ENCODE measurements at regions not wholly inside any gene's neighbourhood (a gene's known extent, or its start where the extent isn't known, plus 50 kb on each side); places are given as distances from the start of the nearest gene placed in this dataset.

DNA sequence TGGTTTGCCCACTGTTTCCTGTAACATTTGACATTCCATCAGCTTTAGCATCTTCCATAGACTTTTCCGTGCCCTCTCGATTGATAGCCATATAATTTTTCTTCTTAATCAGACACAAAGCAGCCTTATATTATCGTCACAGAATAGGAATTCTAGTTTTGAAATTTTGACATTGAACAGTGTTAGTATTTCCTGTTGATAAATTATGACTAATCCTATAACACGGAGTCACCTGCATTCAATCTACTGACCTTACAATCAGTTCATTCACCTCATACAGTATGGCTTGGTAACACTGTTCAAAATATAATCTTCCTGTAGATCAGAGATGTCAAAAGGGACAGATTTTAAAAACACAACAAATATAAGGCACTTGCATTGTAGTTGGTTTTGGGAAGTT lies 423.7 kb downstream of the C3orf38 start:
- intact Hi-C loops (cut with DNase I): no loop called here
- no peak overlapping the region for H3K27ac ChIP-seq (ENCODE audit: low read length)
- no peaks in the 10 kb centered on the region for H3K4me1 ChIP-seq (ENCODE audit: control insufficient read depth, insufficient read depth, low read length)
- no peaks in the 10 kb centered on the region for H3K9me3 ChIP-seq (ENCODE audit: control insufficient read depth, low read length)
- H3K4me3 ChIP-seq (ENCODE audit: low read length): no peak overlapping the region
- ATAC-seq: no peak
- WGBS: 68% methylated on average over 4 of the region's 4 CpGs
- H3K27me3 ChIP-seq (ENCODE audit: control insufficient read depth, insufficient read depth): no peaks in the 10 kb centered on the region
- no peak for DNase-seq

DNA sequence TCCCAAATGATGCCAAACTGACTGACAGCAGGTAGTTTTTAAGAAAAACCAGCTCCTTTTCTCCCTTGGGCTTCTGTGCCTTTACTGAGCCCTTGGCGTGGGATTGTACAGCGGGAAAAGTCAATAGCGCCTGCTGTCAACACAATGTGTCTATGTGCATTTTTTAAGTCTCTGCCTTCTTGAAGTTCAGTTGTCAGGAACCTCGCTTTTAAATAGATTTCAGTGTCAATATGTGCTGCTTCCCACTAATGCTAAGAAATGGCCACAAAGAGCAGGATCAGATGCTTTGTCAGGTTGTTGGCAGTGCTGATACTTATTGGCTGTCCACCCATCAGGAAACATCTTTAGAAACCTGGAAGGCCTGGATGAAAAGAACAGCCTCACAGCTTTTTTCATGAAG lies 424.4 kb downstream of the C3orf38 start:
- no peak overlapping the region for H3K27ac ChIP-seq (ENCODE audit: low read length)
- ATAC-seq: no peak
- intact Hi-C loops (cut with DNase I): no loop called here
- H3K27me3 ChIP-seq (ENCODE audit: control insufficient read depth, insufficient read depth): no peaks in the 10 kb centered on the region
- H3K4me3 ChIP-seq (ENCODE audit: low read length): no peak overlapping the region
- 78% methylated on average over 4 of the region's 4 CpGs for WGBS
- no peak for DNase-seq
- no peaks in the 10 kb centered on the region for H3K4me1 ChIP-seq (ENCODE audit: control insufficient read depth, insufficient read depth, low read length)
- no peaks in the 10 kb centered on the region for H3K9me3 ChIP-seq (ENCODE audit: control insufficient read depth, low read length)

DNA sequence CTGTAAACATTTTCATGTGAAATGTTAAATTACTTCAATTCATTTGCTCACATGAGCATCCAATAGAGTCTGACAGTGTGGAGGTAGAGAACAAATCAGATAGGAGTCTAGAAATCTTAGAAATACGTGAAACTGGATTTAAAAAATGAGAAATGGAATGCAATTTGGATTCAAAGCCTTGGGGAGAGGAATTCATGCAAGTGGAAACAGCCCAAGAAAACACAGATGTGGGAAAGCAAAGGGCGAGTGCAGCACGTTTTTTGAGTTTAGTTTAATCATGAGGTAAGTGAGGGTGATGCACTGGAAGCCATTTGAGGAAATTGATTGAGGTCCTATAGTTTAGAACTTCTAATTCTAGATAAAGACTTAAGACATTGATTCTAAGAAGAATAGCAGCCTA lies 434.7 kb downstream of the C3orf38 start:
- Histone ChIP-seq H3K4me1 (ENCODE audit: control insufficient read depth, insufficient read depth, low read length) (no peaks in the 10 kb centered on the region), H3K27ac (ENCODE audit: low read length) (no peak overlapping the region), H3K27me3 (ENCODE audit: control insufficient read depth, insufficient read depth) (no peaks in the 10 kb centered on the region), H3K9me3 (ENCODE audit: control insufficient read depth, low read length) (no peaks in the 10 kb centered on the region), H3K4me3 (ENCODE audit: low read length) (no peak overlapping the region)
- WGBS: 70% methylated on average over 3 of the region's 3 CpGs
- no peak for ATAC-seq
- intact Hi-C loops (cut with DNase I): no loop called here
- DNase-seq: no peak

DNA sequence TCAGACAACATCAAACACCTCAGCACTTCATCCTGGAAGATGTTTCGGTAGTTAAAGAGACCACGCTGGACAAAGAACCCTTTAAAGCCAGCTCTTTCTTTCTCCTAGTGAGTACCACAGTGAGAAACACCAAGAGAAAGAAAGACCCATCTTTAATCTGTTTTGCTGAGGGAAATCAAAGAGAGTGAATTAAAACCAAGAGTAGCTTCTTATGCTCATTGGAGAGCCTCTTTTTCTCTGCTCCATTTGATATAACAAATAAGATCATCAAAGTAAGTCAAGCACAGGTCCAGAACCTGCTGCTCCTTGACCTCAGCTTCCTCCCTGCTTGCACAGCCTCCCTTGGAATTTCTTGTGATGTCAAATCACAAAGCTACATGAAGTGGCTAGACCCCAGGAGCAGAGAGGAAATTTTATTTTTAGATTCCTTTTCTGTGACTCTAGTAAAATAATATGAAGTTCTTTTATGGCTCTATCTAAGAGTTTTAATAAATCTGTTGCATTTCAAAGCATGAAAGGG lies 436.4 kb downstream of the C3orf38 start:
- DNase-seq (no peak), ATAC-seq (no peak)
- no peaks in the 10 kb centered on the region for H3K27me3 ChIP-seq (ENCODE audit: control insufficient read depth, insufficient read depth)
- no peaks in the 10 kb centered on the region for H3K9me3 ChIP-seq (ENCODE audit: control insufficient read depth, low read length)
- no peak overlapping the region for H3K27ac ChIP-seq (ENCODE audit: low read length)
- 92% methylated on average over 2 of the region's 2 CpGs for WGBS
- H3K4me3 ChIP-seq (ENCODE audit: low read length): no peak overlapping the region
- intact Hi-C loops (cut with DNase I): no loop called here
- no peaks in the 10 kb centered on the region for H3K4me1 ChIP-seq (ENCODE audit: control insufficient read depth, insufficient read depth, low read length)

DNA sequence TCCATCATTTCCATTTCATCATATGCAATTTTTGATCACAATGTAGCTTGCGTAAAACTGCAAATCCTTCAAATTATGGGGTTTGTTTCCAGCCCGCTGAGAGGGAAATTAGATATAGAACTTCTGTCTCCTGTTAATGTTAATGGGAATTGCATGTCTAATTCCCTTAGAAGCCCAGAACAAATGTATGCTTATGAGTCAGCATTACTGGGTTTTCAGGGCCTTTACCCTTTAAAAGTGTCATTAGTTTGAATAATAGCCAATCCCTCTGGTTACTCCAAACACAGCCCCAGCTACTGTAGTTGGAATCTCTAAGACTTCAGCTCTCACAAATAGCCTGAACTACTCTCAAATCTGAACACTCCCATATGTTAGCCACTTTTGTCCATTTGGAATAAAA lies 439.4 kb downstream of the C3orf38 start:
- no peak for ATAC-seq
- no peak for DNase-seq
- intact Hi-C loops (cut with DNase I): no loop called here
- 93% methylated on average over 2 of the region's 2 CpGs for WGBS
- Histone ChIP-seq H3K4me1 (ENCODE audit: control insufficient read depth, insufficient read depth, low read length) (no peaks in the 10 kb centered on the region), H3K4me3 (ENCODE audit: low read length) (no peak overlapping the region), H3K9me3 (ENCODE audit: control insufficient read depth, low read length) (no peaks in the 10 kb centered on the region), H3K27ac (ENCODE audit: low read length) (no peak overlapping the region), H3K27me3 (ENCODE audit: control insufficient read depth, insufficient read depth) (no peaks in the 10 kb centered on the region)

DNA sequence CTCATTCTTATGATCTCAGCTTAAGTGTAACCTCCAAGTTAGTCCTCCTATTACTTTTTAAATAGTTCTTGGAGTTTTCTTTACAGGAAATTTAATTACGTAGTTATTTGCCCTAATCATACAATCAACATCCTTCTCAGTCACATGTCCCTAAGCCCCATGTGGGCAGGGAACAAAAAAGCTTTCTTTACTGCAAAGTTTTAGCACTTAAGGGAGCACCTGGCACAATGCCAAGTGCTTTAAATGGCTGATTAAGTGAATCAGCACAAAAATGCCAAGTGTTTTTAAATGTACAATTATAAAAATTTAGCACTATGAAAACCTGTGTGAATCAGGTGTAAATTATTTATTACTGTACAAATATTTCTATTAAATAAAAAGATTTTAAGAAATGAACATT lies 445.3 kb downstream of the C3orf38 start:
- Histone ChIP-seq H3K27ac (ENCODE audit: low read length) (no peak overlapping the region), H3K4me1 (ENCODE audit: control insufficient read depth, insufficient read depth, low read length) (no peaks in the 10 kb centered on the region), H3K9me3 (ENCODE audit: control insufficient read depth, low read length) (no peaks in the 10 kb centered on the region), H3K27me3 (ENCODE audit: control insufficient read depth, insufficient read depth) (no peaks in the 10 kb centered on the region), H3K4me3 (ENCODE audit: low read length) (no peak overlapping the region)
- ATAC-seq (no peak), DNase-seq (no peak)
- WGBS: 27% methylated on average over 1 of the region's 1 CpG
- intact Hi-C loops (cut with DNase I): no loop called here

DNA sequence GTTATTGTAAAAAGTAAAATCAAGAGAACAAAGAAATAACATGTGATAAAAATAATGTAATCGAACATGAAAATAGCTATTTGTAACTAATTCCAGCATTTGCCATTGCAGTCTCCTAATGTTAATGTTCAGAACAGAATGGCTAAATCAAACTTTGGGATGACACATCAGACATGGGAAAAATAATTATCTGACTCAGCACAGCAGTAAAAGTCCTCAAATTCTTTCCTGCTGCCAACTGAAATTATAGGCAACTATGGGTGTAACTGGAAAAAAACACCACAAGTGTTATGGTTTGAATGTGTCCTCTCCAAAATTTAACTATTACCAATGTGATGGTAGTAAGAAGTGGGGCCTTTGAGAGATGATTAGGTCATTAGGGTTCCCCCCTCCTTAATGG lies 446.7 kb downstream of the C3orf38 start:
- 79% methylated on average over 1 of the region's 1 CpG for WGBS
- H3K4me1 ChIP-seq (ENCODE audit: control insufficient read depth, insufficient read depth, low read length): no peaks in the 10 kb centered on the region
- no peak for DNase-seq
- intact Hi-C loops (cut with DNase I): no loop called here
- no peak overlapping the region for H3K4me3 ChIP-seq (ENCODE audit: low read length)
- no peaks in the 10 kb centered on the region for H3K9me3 ChIP-seq (ENCODE audit: control insufficient read depth, low read length)
- no peaks in the 10 kb centered on the region for H3K27me3 ChIP-seq (ENCODE audit: control insufficient read depth, insufficient read depth)
- no peak overlapping the region for H3K27ac ChIP-seq (ENCODE audit: low read length)
- no peak for ATAC-seq

DNA sequence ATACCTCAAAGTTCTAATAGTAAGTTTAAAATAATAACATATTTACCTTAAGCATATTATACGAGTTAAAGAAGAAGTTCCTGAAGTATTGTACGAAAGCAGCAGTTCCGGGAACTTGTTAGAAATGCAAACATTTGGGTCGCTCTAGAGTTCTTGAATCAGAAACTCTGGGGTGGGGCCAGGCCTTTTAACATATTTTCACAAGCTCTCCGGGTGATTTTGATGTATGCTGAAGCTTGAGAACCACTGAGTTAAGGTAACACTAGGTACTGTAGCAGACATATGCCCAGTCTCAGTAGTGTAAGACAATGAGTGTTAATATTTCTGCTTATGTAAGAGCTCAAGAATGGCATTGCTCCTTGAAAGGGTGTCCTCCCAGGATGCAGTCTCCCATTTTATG lies 461.1 kb downstream of the C3orf38 start:
- no peak overlapping the region for H3K4me3 ChIP-seq (ENCODE audit: low read length)
- ATAC-seq (no peak), DNase-seq (no peak)
- 92% methylated on average over 5 of the region's 5 CpGs for WGBS
- intact Hi-C loops (cut with DNase I): no loop called here
- H3K27me3 ChIP-seq (ENCODE audit: control insufficient read depth, insufficient read depth): no peaks in the 10 kb centered on the region
- H3K4me1 ChIP-seq (ENCODE audit: control insufficient read depth, insufficient read depth, low read length): no peaks in the 10 kb centered on the region
- no peaks in the 10 kb centered on the region for H3K9me3 ChIP-seq (ENCODE audit: control insufficient read depth, low read length)
- H3K27ac ChIP-seq (ENCODE audit: low read length): no peak overlapping the region

DNA sequence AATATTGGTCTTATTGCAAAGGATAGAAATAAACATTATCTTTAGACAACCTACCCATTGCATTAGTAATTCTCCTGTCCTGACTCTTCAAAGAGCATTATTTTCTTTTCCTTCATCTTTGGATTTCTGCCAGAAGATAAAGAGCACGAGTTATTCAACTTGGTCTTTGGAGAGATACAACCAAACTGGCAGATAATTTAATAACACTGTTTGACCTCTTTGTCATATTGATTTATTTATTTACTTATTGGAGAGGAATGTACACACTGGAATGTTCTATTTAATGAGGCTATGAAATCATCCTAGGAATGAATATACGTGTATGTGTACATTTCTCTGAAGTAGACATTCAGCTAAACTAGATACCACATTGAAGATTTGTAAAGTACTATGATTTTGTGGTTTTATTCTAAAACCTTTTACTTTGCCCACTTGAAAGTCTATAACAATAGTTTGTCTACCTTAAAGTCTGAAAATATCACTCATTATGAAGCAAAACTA lies 462.1 kb downstream of the C3orf38 start:
- H3K4me3 ChIP-seq (ENCODE audit: low read length): no peak overlapping the region
- no peaks in the 10 kb centered on the region for H3K4me1 ChIP-seq (ENCODE audit: control insufficient read depth, insufficient read depth, low read length)
- ATAC-seq (no peak), DNase-seq (no peak)
- no peaks in the 10 kb centered on the region for H3K9me3 ChIP-seq (ENCODE audit: control insufficient read depth, low read length)
- intact Hi-C loops (cut with DNase I): no loop called here
- H3K27me3 ChIP-seq (ENCODE audit: control insufficient read depth, insufficient read depth): no peaks in the 10 kb centered on the region
- 33% methylated on average over 2 of the region's 2 CpGs for WGBS
- H3K27ac ChIP-seq (ENCODE audit: low read length): no peak overlapping the region

DNA sequence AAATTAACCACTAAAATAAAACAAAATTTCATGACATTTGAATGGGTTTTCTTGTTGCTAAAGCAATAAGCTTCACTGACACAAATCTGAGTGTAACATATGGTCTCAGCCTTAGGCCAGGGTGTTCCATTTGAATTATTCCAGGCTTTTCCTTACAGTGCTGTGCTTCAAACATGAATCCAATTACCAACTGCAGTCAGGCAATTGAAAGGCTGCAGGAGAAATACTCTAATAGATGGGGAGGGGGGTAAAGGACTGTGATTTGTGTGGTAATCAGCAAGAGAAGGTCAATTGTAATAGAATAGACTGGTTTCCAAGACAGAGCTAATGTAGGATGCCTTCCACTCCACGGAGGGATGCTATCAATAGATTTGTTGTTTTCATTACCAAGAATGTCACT lies 466.7 kb downstream of the C3orf38 start:
- Histone ChIP-seq H3K27me3 (ENCODE audit: control insufficient read depth, insufficient read depth) (no peaks in the 10 kb centered on the region), H3K4me3 (ENCODE audit: low read length) (no peak overlapping the region), H3K4me1 (ENCODE audit: control insufficient read depth, insufficient read depth, low read length) (no peaks in the 10 kb centered on the region), H3K9me3 (ENCODE audit: control insufficient read depth, low read length) (no peaks in the 10 kb centered on the region), H3K27ac (ENCODE audit: low read length) (no peak overlapping the region)
- 33% methylated on average over 1 of the region's 1 CpG for WGBS
- ATAC-seq (no peak), DNase-seq (no peak)
- intact Hi-C loops (cut with DNase I): no loop called here

DNA sequence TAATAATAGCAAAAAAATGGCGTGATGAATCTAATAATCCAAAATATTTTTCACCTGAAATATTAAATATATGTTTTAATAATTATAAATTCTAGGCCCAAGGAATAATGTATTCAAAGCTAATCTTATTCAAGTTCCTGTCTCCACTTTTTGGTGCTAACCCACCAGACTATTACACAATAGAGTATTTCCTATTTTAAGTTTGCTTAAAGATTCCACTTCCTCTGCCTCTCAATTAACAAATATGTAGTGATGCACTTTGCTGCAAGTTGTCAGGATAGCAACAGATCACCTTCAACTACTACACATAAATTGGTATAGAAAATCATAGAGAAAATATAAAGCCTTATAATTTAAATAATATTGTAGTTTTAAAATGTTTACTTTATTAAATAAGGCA lies 467.5 kb downstream of the C3orf38 start:
- H3K9me3 ChIP-seq (ENCODE audit: control insufficient read depth, low read length): no peaks in the 10 kb centered on the region

DNA sequence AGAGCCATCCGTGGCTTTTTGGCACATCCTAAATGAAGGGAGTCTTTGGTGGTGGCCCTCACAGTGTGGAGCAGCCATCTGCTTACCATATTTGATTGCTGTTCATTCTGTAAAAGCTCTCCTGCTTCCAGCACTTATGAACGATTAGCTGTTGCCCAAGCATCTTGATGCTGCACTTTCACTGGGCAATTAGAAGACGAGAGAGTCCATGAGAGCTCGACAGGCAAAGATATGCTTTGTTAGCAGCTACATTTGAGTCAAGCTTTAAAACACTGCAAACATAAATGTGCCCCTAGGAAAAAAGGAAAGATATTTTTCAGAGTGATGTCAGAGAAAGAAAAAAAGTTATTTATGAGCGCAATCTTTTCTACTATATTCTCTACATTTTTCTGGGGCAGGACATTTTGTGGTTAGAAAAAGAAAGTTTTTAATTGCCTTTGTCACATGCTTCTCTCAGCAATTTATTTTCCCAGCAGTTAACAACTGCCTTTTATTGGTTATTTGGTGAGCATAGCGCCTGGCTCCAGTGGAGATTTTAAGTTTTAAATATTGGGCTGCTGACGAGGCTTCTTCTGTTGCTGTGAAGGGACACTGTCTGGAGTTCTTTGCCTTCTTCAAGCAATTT lies 468.4 kb downstream of the C3orf38 start:
- intact Hi-C loops (cut with DNase I): no loop called here
- H3K27me3 ChIP-seq (ENCODE audit: control insufficient read depth, insufficient read depth): no peaks in the 10 kb centered on the region
- no peak overlapping the region for H3K4me3 ChIP-seq (ENCODE audit: low read length)
- 67% methylated on average over 7 of the region's 7 CpGs for WGBS
- ATAC-seq (no peak), DNase-seq (no peak)
- H3K27ac ChIP-seq (ENCODE audit: low read length): no peak overlapping the region
- no peaks in the 10 kb centered on the region for H3K4me1 ChIP-seq (ENCODE audit: control insufficient read depth, insufficient read depth, low read length)
- no peaks in the 10 kb centered on the region for H3K9me3 ChIP-seq (ENCODE audit: control insufficient read depth, low read length)

More for the DNA sequence above, 467.5 kb downstream of the C3orf38 start:
- Histone ChIP-seq H3K4me3 (ENCODE audit: low read length) (no peak overlapping the region), H3K27ac (ENCODE audit: low read length) (no peak overlapping the region), H3K27me3 (ENCODE audit: control insufficient read depth, insufficient read depth) (no peaks in the 10 kb centered on the region), H3K4me1 (ENCODE audit: control insufficient read depth, insufficient read depth, low read length) (no peaks in the 10 kb centered on the region)
- intact Hi-C loops (cut with DNase I): no loop called here
- no peak for ATAC-seq
- 79% methylated on average over 1 of the region's 1 CpG for WGBS
- no peak for DNase-seq
